Tibial nerve (tissue), 4 donors: ENCODE measurements at regions not wholly inside any gene's neighbourhood (a gene's known extent, or its start where the extent isn't known, plus 50 kb on each side); places are given as distances from the start of the nearest gene placed in this dataset.

Source experiments
- DNase-seq, 2 donors: peaks; one replicate each; pipeline ENCODE4 v3.0.0-alpha.2; 2019; ENCODE audit warnings: low spot score in 2 of 2
- H3K27ac ChIP-seq, 4 donors: fragments of 200-600 bp; sonication (generic) in 3 of 4; one replicate each; pipeline ENCODE4 v1.5.1; 2017 to 2019; ENCODE audit warnings: mild to moderate bottlenecking in 1 of 4
- H3K27me3 ChIP-seq, 2 donors: fragments of 200-600 bp; sonication (generic) in 1 of 2; one replicate each; pipeline versions ENCODE4 v1.5.1 to v1.6.0; 2017 to 2019
- H3K36me3 ChIP-seq, 3 donors: fragments of 200-600 bp; sonication (generic); one replicate each; pipeline ENCODE4 v1.5.1; 2018 to 2019
- H3K4me1 ChIP-seq, 4 donors: fragments of 200-600 bp; sonication (generic) in 3 of 4; one replicate each; pipeline ENCODE4 v1.5.1; 2017 to 2019
- H3K4me3 ChIP-seq, 4 donors: fragments of 200-600 bp; sonication (generic) in 3 of 4; one replicate each; pipeline ENCODE4 v1.5.1; 2017 to 2019; ENCODE audit warnings: mild to moderate bottlenecking in 1 of 4, moderate library complexity in 1 of 4
- H3K9me3 ChIP-seq, 4 donors: fragments of 200-600 bp; sonication (generic) in 3 of 4; one replicate each; pipeline ENCODE4 v1.5.1; 2017 to 2019
- CTCF ChIP-seq, 5 experiments: fragments of 200-600 bp in 3 of 5; fragments of 450-650 bp in 2 of 5; sonication (generic) in 3 of 5; IDR thresholded peaks; one replicate each; pipeline ENCODE4 v1.5.1; 2016 to 2019; ENCODE audit warnings: antibody characterized with exemption in 5 of 5, mild to moderate bottlenecking in 3 of 5, moderate library complexity in 2 of 5
- EP300 ChIP-seq, 2 donors: sonication (generic); formaldehyde crosslinking; IDR thresholded peaks; one replicate each; pipeline ENCODE4 v1.6.1; 2017; ENCODE audit warnings: antibody characterized with exemption in 2 of 2, mild to moderate bottlenecking in 1 of 2
- POLR2A ChIP-seq, 2 donors: fragments of 450-650 bp; IDR thresholded peaks; one replicate each; pipeline ENCODE4 v1.6.1; 2017; ENCODE audit warnings: antibody characterized with exemption in 2 of 2, mild to moderate bottlenecking in 2 of 2, moderate library complexity in 2 of 2
- WGBS, 2 donors: methylation state at CpG; one replicate each; pipeline ENCODE4 v1.1.5; 2018; 5-methylcytosine and 5-hydroxymethylcytosine counted together

DNA sequence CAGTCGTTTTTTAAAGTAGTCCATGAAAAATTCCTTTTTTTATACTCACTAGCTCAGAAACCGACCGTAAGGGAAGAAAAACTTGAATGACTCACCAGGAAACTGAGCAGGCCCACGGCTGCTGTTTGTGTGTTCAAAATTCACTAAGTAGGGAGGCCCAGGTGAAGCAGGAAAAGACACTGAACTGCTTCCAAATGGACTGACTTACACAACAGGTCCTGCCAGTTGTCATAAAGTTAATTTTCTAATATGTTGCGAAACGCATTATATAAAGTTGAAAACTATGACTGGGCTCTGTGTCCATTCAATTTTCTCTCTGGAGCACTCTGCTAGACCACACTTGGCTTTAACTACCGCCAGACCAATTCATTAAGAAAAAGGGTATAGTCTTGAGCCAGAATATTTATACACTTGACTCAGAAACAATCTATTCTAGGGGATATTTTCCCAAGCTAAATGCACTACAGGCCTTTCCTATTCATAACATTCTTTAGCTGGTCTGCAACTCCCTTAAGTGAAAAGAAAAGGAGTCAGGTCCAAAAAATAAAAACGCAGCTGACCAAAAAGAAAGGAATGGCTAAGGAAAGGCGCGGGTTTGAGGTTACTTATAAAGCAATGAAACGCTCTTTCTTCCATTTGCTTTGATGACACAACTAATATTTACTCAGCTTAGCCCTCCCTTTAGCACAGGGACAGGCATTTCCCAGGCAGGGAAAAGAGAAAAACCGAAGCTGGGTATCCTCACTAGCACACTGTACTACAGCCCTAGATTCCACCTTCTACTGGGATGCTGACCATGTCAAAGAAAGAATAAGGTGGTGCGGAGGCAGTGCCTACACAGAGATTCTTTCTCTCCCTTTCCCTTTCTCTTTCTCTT is 306.3 kb upstream of the ESRRG start:
- Histone ChIP-seq H3K36me3 (no peaks in the 10 kb centered on the region), H3K4me3 (no peak overlapping the region), H3K27ac (peak overlapping the region in 3 of 4 donors; percentile 4 to 37 (median 14)), H3K9me3 (no peaks in the 10 kb centered on the region), H3K27me3 (no peaks in the 10 kb centered on the region), H3K4me1 (peaks cover 0 to 21% (median 8%) of the 10 kb centered on the region in 4 donors)
- 30 to 33% methylated on average over 13 of the region's 13 CpGs for WGBS, 2 donors
- TF ChIP-seq CTCF (IDR thresholded peaks at IDR 0.05) (no peak), POLR2A (IDR thresholded peaks at IDR 0.05) (no peak), EP300 (IDR thresholded peaks at IDR 0.05) (no peak)
- DNase-seq, result peak in 1 of 2 donors; percentile 8

DNA sequence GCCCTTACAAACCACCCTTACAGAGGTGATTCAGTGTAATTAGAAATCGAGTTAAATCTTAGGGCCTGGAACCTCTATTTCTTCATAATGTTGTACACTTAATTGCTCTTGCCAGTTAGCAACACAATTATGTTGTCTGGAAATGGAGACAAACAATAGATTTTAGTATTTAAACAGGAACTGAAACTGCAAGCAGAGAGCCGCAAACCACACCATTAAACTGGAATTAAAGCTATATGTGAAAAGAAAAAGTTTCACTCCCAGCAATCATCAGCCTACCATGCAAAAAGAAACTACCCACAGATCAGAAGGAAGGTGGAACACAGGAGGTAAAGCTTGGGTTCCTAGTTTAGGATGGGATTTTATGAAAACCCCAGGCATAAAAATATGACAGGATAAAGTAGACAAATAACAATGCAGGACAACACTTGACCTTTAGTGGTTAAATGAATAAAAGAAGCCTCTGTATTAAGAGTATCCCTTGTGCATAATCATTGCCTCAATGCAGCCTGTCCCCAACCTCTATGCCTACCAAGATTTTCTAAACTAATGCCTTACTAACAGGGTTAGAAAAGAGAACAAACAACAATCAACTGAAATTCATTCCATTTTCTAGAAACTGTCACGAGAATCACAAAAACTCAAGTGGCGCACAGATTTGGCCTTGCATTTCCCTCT is 304.3 kb upstream of the ESRRG start:
- WGBS, 2 donors, result 57 to 61% methylated on average over 4 of the region's 4 CpGs
- DNase-seq, result no peak
- peak overlapping the region in 1 of 4 donors; percentile 6 for H3K27ac ChIP-seq
- H3K27me3 ChIP-seq, result no peaks in the 10 kb centered on the region
- H3K9me3 ChIP-seq, result no peaks in the 10 kb centered on the region
- H3K4me1 ChIP-seq, result peaks cover 0 to 21% (median 8%) of the 10 kb centered on the region in 4 donors
- TF ChIP-seq EP300 (IDR thresholded peaks at IDR 0.05) (no peak), POLR2A (IDR thresholded peaks at IDR 0.05) (no peak), CTCF (IDR thresholded peaks at IDR 0.05) (no peak)
- no peaks in the 10 kb centered on the region for H3K36me3 ChIP-seq
- no peak overlapping the region for H3K4me3 ChIP-seq

GRCh38 chr1:217026531-217026930 is 303.3 kb upstream of the ESRRG start:
- Histone ChIP-seq H3K36me3 (no peaks in the 10 kb centered on the region), H3K9me3 (no peaks in the 10 kb centered on the region), H3K27ac (no peak overlapping the region), H3K27me3 (no peaks in the 10 kb centered on the region), H3K4me3 (no peak overlapping the region), H3K4me1 (peaks cover 0 to 21% (median 8%) of the 10 kb centered on the region in 4 donors)
- WGBS, 2 donors, result 74 to 88% methylated on average over 2 of the region's 2 CpGs
- no peak for DNase-seq
- TF ChIP-seq EP300 (IDR thresholded peaks at IDR 0.05) (no peak), CTCF (IDR thresholded peaks at IDR 0.05) (no peak), POLR2A (IDR thresholded peaks at IDR 0.05) (no peak)

GRCh38 chr1:217025381-217025780 is 302.2 kb upstream of the ESRRG start:
- H3K27me3 ChIP-seq, result no peaks in the 10 kb centered on the region
- no peaks in the 10 kb centered on the region for H3K9me3 ChIP-seq
- no peaks in the 10 kb centered on the region for H3K36me3 ChIP-seq
- no peak overlapping the region for H3K4me3 ChIP-seq
- TF ChIP-seq CTCF (IDR thresholded peaks at IDR 0.05) (no peak), POLR2A (IDR thresholded peaks at IDR 0.05) (no peak), EP300 (IDR thresholded peaks at IDR 0.05) (no peak)
- peaks cover 0 to 21% (median 8%) of the 10 kb centered on the region in 4 donors for H3K4me1 ChIP-seq
- DNase-seq, result no peak
- no peak overlapping the region for H3K27ac ChIP-seq

- Histone ChIP-seq H3K36me3 (no peaks in the 10 kb centered on the region), H3K4me1 (peaks cover 0 to 21% (median 8%) of the 10 kb centered on the region in 4 donors), H3K27ac (no peak overlapping the region), H3K27me3 (no peaks in the 10 kb centered on the region), H3K9me3 (no peaks in the 10 kb centered on the region), H3K4me3 (no peak overlapping the region)
- WGBS, 2 donors, result 46 to 47% methylated on average over 4 of the region's 4 CpGs
- no peak for DNase-seq
- no peak for TF ChIP-seq CTCF (IDR thresholded peaks at IDR 0.05)
- no peak for TF ChIP-seq POLR2A (IDR thresholded peaks at IDR 0.05)
- no peak for TF ChIP-seq EP300 (IDR thresholded peaks at IDR 0.05)
These were observed 301.7 kb upstream of the ESRRG start for GRCh38 chr1:217024911-217025310.
